ENCODE measurements at regions not wholly inside any gene's neighbourhood (a gene's known extent, or its start where the extent isn't known, plus 50 kb on each side); places are given as distances from the start of the nearest gene placed in this dataset.
A peak's percentile ranks its signal among the peaks of the same experiment; 100 is the strongest.

DNA sequence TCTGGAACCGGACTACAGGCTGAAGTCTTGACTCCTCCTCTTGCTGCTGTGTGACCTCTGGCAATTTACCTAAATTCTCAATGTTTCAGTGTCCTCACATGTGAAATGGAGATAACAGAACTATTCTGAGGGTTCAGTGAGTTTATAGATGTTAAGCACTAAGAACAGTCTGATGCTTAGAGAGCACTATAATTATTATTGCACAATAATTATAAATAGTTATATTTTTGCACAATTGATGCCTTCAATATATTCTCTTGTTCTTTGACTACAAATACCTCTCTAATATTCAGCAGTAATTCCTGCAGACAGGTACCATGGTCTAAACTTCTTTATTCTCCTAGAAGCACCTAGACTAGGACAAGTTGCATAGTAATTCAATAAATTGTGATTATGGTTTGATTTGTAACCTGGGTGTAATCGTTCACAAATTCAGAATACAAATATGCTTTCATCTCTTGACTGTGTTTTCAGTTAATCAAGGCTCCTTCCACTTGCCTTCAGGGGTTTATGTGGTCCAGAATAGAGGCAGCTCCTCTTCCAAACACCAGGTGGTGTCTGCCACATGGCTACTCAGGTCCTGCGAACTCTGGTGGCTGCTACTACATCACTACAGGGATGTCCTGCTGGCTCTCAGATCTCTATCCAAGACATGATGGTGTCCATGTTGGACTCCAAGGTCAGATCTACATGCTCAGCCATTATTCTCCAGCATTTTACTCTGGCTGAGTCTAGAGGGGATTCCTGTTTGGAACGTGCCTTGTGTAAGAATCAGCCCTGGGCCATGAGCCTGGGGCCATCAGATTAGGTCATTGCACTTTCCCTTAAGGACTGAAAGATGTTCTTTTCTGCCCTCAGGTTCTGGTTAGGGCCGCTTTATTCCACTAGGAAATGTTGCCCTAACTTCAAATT lies 103.4 kb downstream of the QRFPR start:
- peak in 1 of 2 donors; percentile 19 for DNase-seq
- ATAC-seq = peak; percentile 89
- intact Hi-C loops (cut with DNase I, micrococcal nuclease) = no loop called here

DNA sequence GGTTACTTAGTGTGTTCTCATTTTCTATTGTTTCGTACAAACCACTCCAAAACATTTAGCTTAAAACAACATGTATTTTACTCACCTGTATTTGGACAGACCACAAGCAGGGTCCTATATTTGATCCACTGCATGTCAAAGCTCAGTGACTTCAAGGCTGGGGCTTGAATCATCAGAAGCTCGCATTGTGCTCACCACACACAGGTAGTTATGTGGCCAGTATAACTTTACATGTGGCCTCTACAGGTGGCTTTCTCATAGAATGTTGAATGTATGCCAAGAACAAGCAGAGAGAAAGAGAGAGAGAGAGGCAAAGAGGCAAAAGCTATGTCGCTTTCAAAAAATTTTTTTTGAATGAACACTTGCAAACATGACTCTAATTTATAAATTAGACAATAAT lies 107.6 kb downstream of the QRFPR start:
- intact Hi-C loops (cut with DNase I, micrococcal nuclease) = no loop called here
- DNase-seq = no peak
- ATAC-seq = no peak

DNA sequence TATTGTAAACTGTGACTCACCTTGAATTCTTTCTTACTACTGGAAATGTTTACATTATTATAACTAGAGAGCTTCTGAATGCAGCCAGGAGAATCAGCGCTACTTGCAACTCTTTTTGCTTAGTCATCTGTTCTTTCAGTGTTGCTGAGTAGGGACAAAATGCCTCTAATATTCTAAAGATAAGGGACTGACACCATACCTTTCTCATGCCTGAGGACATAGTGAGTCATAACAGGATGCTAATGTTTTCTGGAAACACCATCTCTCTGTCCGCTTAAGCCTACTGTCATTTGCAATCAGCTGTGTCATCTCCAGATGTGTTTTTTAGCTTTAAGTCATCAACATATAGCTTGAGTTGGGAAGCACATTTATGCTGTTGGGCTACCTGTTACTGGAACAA lies 108.3 kb downstream of the QRFPR start:
- intact Hi-C loops (cut with DNase I, micrococcal nuclease) = no loop called here
- DNase-seq (no peak), ATAC-seq (no peak)

DNA sequence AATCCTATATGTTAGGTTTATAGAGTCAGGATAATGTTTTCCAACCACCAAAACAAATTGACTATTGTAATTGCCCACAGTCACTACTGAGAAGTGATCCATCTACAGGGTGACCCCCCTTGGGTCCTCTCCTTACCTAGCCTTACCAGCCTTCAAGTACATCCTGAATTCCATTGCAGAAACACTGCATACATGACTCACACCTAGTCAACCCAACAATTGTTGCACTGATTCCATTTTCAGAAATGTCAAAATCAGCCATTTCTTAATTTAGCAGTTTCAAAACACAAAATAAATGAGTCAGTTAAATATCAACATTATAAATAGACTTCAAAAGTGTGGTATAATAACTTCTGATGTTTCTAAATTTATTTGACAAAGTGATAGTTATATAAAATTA lies 106.3 kb upstream of the TNIP3 start:
- DNase-seq (no peak), ATAC-seq (no peak)
- intact Hi-C loops (cut with DNase I, micrococcal nuclease) = no loop called here

DNA sequence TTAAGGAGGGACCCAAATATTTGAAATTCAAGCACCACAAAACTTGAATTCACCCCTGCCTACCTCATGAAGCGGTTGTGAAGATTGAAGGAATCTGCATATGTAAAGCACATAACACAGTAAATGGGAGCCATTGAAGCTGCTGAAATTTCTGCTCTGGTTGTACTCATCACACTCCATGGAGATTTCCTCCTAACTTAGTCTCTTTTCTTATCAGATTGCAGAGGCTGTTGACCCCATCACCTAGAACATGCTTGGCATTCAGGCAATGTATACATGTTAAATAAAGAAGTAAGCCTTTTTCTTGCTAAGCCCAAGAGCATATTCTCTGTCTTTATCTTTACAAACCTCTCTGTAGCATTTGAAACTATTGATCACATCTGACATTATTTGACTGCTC lies 104.9 kb upstream of the TNIP3 start:
- ATAC-seq (no peak), DNase-seq (no peak)
- intact Hi-C loops (cut with DNase I, micrococcal nuclease) = no loop called here

DNA sequence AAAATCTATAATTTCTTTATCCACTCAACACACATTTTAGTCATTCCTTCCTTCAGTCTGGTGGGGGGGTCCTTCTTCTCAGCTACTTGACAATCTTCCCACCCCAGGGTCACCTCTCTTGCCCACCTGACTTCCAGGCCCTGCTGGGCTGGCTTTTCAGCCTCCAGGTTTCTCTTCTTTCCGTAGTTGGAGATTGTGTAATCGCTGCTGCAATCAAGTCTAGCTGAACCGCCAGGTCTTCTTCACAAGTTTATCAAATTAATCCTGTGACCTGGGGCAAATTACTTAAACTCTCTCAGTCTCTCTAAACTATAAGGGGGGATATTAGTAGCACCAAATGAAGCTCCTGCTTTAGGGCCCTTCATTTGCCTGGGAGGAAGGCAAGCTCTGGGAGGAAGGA lies 102.9 kb upstream of the TNIP3 start:
- ATAC-seq (no peak), DNase-seq (no peak)
- intact Hi-C loops (cut with DNase I, micrococcal nuclease) = no loop called here

DNA sequence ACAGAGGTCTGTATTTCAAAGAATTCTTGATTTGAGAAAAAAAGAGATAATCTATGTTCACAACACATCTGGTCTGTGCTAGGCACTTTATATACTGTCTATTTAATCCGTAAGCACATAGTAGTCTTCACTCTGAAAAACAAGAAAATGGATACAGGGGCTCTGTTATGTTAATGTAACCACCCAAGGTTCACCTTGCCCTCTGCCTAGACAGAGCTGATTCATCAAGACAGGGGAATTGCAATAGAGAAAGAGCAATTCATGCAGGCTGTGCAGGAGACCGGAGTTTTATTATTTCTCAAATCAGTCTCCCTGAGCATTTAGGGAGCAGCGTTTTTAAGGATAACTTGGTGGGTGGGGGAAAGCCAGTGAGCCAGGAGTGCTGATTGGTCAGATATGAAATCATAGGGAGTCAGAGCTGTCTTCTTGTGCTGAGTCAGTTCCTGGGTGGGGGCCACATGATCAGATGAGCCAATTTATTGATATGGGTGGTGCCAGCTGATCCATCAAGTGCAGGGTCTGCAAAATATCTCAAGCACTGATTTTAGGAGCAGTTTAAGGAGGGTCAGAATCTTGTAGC lies 92.9 kb upstream of the TNIP3 start:
- no peak for ATAC-seq
- no peak for DNase-seq
- intact Hi-C loops (cut with DNase I, micrococcal nuclease) = no loop called here

DNA sequence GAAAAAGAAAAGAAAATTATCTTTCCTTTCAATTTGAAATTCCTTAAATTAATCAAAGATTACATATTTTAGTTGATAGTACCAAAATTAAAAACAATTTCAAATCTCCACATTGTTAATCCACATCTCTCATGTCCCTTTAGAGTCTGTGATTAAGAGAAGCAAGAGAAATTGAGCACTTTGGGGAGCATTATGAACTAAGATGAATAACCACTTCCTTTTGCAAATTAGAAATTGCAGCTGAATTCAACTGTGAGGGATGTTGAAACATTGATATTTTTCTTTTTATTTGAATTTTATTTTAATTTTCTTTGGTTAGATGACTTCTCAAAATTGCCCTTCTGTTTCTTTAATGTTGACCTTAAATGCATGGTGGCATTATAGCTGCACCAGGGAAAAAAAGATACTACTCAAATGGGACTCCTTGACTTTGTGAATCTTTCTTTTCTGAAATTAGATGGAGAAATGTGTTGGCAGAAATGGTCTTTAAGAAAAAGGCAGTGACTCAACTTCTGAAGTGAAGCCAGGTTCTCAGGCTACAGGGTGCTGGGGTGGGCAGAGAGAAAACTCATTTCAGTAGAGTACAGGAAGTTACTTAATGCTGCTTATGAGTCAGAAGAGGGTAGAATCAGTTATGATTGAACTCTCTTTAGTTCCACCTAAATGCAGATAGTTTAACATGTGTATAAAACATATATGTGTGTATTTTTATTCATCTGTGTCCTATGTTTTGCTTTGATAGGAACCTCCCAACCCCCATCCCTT lies 92.0 kb upstream of the TNIP3 start:
- DNase-seq = no peak
- intact Hi-C loops (cut with DNase I, micrococcal nuclease) = no loop called here
- no peak for ATAC-seq

DNA sequence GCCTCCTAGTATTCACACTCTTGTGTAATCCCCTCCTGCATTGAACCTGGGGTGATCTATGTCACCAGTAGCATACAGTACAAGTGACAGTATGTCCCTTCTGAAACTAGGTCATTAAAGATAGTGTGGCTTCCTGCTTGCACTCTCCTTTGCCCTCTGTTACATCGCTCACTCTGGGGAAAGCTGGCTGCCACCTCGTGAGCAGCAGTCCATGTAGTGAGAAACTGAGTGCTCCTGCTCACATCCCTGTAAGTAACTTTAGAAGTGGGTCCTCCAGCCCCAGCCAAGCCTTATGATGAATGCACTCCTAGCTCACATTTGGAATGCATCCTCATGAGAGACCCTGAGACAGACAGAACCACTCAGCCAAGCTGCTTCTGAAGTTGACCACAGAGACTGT lies 89.8 kb upstream of the TNIP3 start:
- intact Hi-C loops (cut with DNase I, micrococcal nuclease) = loop anchor here in 1 of 2 donors (5.0 kb wide), 1 partner anchor 62 kb away; no protein-coding TSS in a partner anchor
- ATAC-seq (no peak), DNase-seq (no peak)

DNA sequence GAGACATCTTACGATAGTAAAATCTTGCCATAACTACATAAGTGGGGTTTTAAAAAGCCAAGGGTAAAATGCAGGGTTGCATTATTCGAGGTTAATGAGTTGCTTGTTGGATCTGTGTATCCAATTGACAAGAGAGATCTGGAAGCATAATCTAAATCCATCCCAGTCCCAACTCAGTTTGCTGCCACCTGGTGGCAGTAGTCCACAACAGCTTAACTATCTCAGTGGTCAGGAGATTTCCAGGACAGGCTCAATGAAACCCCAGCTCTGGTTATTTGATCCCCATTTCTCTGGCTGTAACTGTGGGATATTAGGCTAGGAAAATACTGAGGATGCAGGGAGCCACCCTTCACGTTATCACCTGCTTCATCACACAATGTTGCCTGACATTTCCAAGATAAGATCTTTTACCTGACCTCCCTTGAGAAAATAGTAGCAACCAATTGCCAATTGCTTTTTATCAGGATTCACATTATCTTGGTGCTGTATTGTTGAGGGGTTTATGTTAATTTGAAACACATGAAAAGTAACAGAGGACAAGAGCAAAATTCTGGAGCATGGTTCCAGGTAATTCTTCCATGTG lies 88.2 kb upstream of the TNIP3 start:
- intact Hi-C loops (cut with DNase I, micrococcal nuclease) = loop anchor here in 1 of 2 donors (5.0 kb wide), 1 partner anchor 60 kb away; no protein-coding TSS in a partner anchor
- ATAC-seq (peak; percentile 78), DNase-seq (peak; percentile 46 to 83)

DNA sequence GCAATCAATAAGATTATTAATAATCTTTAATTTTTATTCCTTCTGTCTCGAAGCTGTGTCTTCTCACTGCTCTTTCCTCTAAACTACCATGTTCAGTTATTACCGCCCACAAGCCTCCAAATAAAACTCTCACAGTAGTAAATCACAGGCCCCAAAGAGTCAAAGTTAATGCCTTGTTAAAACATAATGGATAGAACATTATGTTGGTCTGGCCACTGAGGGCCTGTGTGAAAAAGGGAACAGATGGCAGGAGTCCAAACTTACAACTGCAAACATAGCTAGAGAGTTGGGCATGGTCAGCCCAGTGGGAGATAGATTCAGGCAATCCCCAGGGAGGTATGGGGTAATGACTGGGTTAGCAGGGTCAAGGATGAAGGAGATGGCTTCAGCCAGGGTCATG lies 84.6 kb upstream of the TNIP3 start:
- DNase-seq = no peak
- intact Hi-C loops (cut with DNase I, micrococcal nuclease) = no loop called here

DNA sequence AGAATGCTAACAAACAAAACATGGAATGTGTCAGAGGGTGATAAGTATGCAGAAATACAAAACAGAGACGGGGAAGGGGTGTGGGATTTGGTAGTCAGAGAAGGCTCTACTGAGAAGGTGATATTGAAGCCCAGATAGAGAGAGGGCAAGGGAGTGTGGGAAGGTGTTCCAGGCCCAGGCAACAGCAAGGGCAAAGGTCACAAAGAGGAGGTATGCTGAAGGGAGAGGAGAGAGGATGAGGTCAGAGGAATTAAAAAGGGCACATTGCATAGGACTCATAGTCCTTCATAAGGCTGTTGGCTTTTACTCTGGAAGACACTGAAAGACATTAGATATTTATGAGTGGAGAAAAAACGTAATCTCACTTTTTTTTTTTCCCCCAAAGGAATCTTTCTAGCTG lies 82.6 kb upstream of the TNIP3 start:
- ATAC-seq (peak; percentile 43), DNase-seq (no peak)
- intact Hi-C loops (cut with DNase I, micrococcal nuclease) = no loop called here

More for the DNA sequence above, 84.6 kb upstream of the TNIP3 start:
- ATAC-seq = no peak

DNA sequence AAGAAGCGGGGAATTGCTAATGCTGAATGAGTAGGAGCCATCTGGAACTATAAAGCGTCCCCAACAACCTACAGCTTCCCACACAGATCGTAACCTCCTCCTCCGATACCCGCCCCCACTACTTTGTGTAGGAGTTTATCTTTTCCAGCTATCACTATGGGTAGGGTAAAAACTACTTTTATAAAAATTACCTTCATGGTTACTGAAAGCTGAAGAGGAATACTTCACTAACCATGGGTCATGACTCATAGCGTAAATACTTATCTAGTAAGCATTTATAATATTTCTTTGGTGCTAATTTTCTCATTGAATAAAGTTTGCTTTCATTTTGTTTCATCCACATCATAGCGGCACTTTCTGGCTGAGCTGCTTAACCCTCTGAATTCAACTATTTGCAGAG lies 79.4 kb upstream of the TNIP3 start:
- ATAC-seq = no peak
- intact Hi-C loops (cut with DNase I, micrococcal nuclease) = no loop called here
- DNase-seq = no peak

DNA sequence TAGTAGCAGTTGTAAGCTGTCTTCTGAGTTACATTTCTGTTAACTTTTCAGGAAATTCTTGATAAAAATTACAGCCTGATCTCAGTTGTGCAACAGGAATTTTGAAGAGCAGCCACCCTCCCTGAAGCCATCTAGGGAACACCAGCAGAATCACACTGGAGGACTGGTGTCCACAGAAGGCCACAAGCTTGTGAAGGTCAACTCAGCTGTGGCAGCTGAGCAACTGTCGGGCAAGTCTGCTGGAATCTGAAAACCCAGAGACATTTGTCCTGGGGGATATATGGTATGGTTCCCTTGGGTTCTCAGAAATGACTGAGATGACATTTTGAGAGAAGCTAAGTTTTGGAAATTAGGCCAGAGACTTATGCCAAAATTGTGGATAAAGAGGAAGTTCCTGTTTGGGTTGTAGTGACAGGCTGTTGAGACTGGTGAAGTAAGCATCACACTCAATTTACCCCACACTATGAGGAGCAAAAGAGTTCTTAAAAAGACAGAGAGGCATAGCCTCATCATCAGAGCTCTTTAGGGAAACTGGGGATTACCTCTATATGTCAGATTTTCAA lies 78.1 kb upstream of the TNIP3 start:
- no peak for DNase-seq

DNA sequence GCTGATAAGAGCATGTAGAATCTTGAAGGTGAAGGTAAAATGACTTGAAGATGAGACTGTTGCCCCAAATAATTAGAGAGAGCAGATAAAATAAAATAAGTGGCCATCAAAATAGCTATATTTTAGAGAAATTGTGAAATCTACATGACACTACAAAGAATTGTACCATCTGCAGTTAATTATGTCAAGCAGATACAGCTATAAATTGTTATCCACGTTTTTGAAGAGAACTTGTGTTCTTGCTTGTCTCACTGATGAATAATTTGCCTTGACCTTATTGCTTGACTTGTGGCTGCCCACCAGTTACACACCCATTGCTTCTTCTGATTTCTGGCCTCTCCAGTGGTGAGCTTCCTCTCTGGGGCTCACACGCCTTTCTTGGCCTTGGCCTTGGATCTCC lies 75.8 kb upstream of the TNIP3 start:
- ATAC-seq = no peak
- DNase-seq = no peak
- intact Hi-C loops (cut with DNase I, micrococcal nuclease) = no loop called here

More for the DNA sequence above, 78.1 kb upstream of the TNIP3 start:
- intact Hi-C loops (cut with DNase I, micrococcal nuclease) = no loop called here
- no peak for ATAC-seq

DNA sequence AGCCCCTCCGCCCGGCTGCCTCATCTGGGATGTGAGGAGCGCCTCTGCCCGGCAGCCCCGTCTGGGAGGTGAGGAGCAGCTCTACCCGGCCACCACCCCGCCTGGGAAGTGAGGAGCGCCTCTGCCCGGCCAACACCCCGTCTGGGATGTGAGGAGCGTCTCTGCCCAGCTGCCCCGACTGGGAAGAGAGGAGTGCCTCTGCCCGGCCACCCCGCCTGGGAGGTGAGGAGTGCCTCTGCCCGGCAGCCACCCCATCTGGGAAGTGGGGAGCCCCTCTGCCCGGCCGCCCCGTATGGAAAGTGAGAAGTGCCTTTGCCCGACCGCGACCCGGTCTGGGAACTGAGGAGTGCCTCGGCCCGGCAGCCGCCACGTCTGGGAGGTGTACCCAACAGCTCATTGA lies 74.3 kb upstream of the TNIP3 start:
- DNase-seq (no peak), ATAC-seq (no peak)
- intact Hi-C loops (cut with DNase I, micrococcal nuclease) = no loop called here

DNA sequence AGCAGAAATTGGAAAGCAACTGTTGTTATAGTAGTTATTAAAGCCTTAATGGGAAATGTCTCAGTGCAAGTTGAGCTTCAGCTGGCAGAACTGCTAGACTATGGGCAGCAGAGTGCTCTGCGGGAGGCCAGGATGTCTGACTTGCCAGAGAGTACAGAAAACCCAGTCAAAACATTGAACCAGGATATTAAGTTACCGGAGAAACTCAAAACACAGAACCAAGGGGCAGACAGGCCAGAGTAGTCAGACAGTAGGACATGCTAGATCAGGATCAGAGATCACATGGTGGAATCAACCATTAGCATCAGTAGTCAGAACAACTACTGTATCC lies 72.9 kb upstream of the TNIP3 start:
- DNase-seq (no peak), ATAC-seq (no peak)
- intact Hi-C loops (cut with DNase I, micrococcal nuclease) = no loop called here

DNA sequence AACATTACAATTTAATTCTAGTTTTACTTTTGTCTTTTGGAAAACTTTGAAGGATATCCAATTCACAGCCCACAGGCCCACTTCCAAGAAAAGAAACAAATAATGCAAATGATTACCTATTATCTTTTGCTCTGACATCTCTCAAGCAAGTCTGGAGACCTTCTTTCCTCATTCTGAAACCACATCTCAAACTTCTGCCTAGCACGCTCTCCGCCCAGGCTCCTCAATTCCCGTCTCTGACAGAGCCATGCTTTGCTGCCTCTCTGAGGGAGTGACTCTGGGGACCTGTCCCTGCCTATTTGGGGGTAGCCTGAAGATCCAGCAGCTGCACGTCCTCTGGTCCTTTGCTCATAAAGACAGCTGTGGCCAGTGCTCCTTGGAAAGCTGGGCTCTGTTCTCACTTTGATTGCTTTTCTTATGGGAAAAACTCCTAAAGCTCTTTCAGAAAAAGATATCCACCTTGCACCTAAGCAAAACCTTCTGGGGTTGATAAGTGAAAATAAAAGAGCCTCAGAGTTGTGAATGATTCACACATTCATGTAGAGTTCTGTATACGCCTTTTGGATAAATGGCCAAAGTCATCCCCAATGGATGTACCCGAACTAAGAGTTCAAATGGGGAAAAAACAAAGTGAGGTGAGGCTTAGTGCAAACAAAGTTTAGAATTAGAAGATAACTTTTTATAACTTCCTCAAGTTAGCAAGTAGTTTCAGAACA lies 72.4 kb upstream of the TNIP3 start:
- DNase-seq = no peak
- intact Hi-C loops (cut with DNase I, micrococcal nuclease) = no loop called here
- ATAC-seq = peak; percentile 55

DNA sequence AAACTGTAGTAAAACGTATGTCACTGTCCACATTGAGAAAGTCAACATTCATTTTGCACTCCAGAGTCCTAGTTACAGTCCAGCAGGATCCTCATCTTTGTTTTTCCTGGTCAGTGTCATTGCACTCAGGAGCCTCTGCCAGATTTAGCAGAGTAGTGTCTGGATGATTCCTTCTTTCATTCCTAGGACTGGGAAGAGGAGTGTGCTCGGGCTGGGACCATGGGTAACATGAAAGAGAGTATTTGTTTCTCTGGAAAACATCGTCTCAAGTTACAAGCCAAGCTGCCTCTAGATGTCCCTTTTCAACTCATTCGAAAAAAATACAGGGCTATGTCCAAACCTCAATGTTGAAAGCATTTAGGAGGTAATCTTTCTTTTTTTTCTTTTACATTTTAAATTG lies 69.9 kb upstream of the TNIP3 start:
- intact Hi-C loops (cut with DNase I, micrococcal nuclease) = no loop called here
- ATAC-seq (no peak), DNase-seq (no peak)
